HG03095 (cell line): ENCODE measurements at regions not wholly inside any gene's neighbourhood (a gene's known extent, or its start where the extent isn't known, plus 50 kb on each side); places are given as distances from the start of the nearest gene placed in this dataset.

Source experiments
- ATAC-seq: cut with Tn5 transposase; IDR thresholded peaks from one replicate; pipeline ENCODE4 v1.9.1; 2021; ENCODE audit warnings: moderate library complexity; ENCODE audit not compliant: unreplicated experiment

GRCh38 chr4:180698550-180699195 lies 1544.5 kb upstream of the TENM3 start:
- ATAC-seq: no peak

- no peak for ATAC-seq
These were observed 1536.4 kb upstream of the TENM3 start for GRCh38 chr4:180706766-180707165.

GRCh38 chr4:180710628-180711337 lies 1532.4 kb upstream of the TENM3 start:
- no peak for ATAC-seq

- no peak for ATAC-seq
These were observed 1525.7 kb upstream of the TENM3 start for GRCh38 chr4:180717451-180718033.

- no peak for ATAC-seq
These were observed 1521.8 kb upstream of the TENM3 start for GRCh38 chr4:180721356-180721755.

- ATAC-seq: no peak
These were observed 1516.6 kb upstream of the TENM3 start for GRCh38 chr4:180726611-180727010.

- ATAC-seq: no peak
These were observed 1515.7 kb upstream of the TENM3 start for GRCh38 chr4:180727478-180727877.

GRCh38 chr4:180734753-180735432 lies 1508.3 kb upstream of the TENM3 start:
- no peak for ATAC-seq

- no peak for ATAC-seq
These were observed 1501.5 kb upstream of the TENM3 start for GRCh38 chr4:180741703-180742102.

- no peak for ATAC-seq
These were observed 1498.2 kb upstream of the TENM3 start for GRCh38 chr4:180745019-180745418.

GRCh38 chr4:180751009-180751408 lies 1492.2 kb upstream of the TENM3 start:
- ATAC-seq: no peak

- no peak for ATAC-seq
These were observed 1485.3 kb upstream of the TENM3 start for GRCh38 chr4:180757927-180758326.

- no peak for ATAC-seq
These were observed 1477.2 kb upstream of the TENM3 start for GRCh38 chr4:180766045-180766444.

- ATAC-seq: no peak
These were observed 1476.1 kb upstream of the TENM3 start for GRCh38 chr4:180766944-180767729.

GRCh38 chr4:180768610-180769009 lies 1474.6 kb upstream of the TENM3 start:
- ATAC-seq: no peak

- no peak for ATAC-seq
These were observed 1473.4 kb upstream of the TENM3 start for GRCh38 chr4:180769791-180770190.

- no peak for ATAC-seq
These were observed 1472.9 kb upstream of the TENM3 start for GRCh38 chr4:180770265-180770664.

GRCh38 chr4:180784940-180785339 lies 1458.3 kb upstream of the TENM3 start:
- ATAC-seq: no peak

- no peak for ATAC-seq
These were observed 1454.5 kb upstream of the TENM3 start for GRCh38 chr4:180788729-180789128.

GRCh38 chr4:180789929-180790328 lies 1453.3 kb upstream of the TENM3 start:
- no peak for ATAC-seq

- no peak for ATAC-seq
These were observed 1452.7 kb upstream of the TENM3 start for GRCh38 chr4:180790471-180790870.
